GM18517 (cell line): ENCODE measurements at regions not wholly inside any gene's neighbourhood (a gene's known extent, or its start where the extent isn't known, plus 50 kb on each side); places are given as distances from the start of the nearest gene placed in this dataset.

Experiments
- ATAC-seq: cut with Tn5 transposase; IDR thresholded peaks from one replicate; pipeline ENCODE4 v1.9.1; 2021; ENCODE audit warnings: mild to moderate bottlenecking, moderate library complexity; ENCODE audit not compliant: unreplicated experiment

GRCh38 chr12:115444346-115444745 lies 760.4 kb upstream of the TBX3 start:
- ATAC-seq, result no peak

DNA sequence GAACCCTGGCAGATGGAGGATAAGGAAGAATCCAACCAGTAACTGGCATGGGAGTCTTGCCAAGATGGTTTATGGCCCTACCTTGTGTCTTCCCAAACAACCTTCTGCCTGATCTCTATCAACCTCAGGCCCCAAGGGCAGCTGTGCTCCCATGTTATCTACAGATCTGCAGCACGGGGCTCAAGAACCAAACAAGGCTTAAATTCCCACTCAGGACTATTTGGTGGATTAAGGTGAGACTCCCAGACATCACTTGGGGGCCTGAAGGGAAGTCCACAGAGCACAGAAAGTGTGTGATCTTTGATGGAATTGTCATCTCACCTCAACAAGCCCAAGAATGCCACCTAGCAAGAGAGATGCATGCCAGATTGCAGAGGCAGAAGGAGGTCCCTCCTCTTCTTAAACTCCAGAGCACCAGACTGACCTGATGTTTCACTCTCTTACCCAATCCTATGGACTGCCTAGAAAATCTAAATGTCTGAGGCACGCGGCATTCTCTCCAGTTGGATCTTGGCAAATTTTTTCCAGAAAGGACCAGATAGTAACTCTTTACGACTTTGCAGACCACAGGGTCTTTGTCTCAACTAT lies 759.5 kb upstream of the TBX3 start:
- no peak for ATAC-seq

GRCh38 chr12:115440438-115440837 lies 756.5 kb upstream of the TBX3 start:
- no peak for ATAC-seq

- ATAC-seq, result no peak
These were observed 755.1 kb upstream of the TBX3 start for GRCh38 chr12:115439008-115439601.

GRCh38 chr12:115438314-115438713 lies 754.3 kb upstream of the TBX3 start:
- no peak for ATAC-seq

DNA sequence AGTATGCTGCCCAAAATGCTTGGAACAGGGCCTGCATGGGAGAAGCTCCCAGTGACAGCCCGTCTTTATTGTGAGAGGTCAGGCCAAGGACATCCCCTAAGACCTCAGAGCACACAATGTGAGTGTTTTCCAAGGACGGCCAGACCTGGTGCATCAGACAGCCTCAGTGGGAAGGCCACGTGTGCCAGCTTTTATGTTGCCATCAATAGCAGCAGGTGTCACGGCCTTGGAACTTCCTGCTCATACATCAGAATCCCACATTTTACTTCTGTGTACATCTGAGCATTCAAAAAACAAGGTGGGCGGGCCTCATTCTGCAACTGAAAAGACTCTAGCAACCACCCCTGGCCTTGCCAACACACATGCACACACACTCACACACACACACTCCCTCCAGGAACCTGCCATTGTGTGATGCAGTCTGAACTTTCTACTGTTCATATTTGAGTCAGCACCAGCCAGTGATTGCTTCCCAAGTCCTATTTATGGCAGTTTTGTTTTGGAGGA lies 753.1 kb upstream of the TBX3 start:
- no peak for ATAC-seq

DNA sequence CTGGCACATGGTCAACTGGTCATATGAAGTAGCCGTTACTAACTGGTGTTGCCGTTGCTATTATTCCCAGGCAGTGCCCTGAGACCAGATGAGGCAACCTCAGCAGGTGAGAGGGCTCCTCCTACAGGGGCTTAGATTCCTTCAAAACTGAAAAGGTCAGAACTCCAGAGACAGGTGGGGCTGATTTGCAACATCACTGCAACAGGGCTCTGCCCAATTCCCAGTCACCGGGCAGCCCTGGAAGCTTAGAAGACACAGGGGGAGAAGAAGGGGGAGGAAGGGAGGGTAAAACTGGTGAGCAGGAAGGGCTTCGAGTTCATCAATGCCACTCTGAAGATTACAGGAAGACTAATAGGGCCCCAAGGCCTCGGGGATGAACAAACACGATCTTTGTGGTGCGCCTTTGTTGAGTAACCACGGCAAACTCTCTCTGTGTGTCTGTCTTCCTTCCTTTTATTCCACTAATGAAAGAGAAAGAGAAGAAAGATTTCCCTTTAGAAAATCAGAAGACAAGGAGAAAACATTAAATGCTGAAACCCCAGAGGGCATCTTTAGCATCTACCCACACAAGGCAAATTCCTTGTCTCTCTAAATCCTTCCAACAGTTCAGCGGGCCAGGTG lies 749.1 kb upstream of the TBX3 start:
- ATAC-seq, result no peak

GRCh38 chr12:115430636-115431035 lies 746.7 kb upstream of the TBX3 start:
- ATAC-seq, result no peak

- ATAC-seq, result no peak
These were observed 742.8 kb upstream of the TBX3 start for GRCh38 chr12:115426732-115427131.

DNA sequence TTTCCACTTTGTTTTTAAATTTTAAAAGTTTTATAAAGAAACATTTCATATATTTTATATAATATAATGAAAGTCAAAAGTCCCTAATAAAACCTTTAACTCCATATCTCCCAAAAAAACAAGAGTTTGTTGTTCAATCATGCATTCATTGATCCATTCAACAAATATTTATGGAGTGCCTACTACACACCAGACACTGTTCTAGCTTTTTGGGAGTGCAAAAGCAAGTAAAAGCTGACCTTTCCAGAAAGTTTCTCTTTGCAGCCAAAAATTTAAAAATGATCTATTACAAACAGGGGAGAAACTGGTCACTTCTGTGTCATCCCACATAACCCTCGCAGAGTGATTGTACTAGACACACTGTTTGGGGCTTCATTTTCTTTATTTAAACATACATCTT lies 740.0 kb upstream of the TBX3 start:
- ATAC-seq, result no peak

- ATAC-seq, result no peak
These were observed 739.6 kb upstream of the TBX3 start for GRCh38 chr12:115423546-115423987.

GRCh38 chr12:115422845-115423545 lies 739.0 kb upstream of the TBX3 start:
- ATAC-seq, result no peak

DNA sequence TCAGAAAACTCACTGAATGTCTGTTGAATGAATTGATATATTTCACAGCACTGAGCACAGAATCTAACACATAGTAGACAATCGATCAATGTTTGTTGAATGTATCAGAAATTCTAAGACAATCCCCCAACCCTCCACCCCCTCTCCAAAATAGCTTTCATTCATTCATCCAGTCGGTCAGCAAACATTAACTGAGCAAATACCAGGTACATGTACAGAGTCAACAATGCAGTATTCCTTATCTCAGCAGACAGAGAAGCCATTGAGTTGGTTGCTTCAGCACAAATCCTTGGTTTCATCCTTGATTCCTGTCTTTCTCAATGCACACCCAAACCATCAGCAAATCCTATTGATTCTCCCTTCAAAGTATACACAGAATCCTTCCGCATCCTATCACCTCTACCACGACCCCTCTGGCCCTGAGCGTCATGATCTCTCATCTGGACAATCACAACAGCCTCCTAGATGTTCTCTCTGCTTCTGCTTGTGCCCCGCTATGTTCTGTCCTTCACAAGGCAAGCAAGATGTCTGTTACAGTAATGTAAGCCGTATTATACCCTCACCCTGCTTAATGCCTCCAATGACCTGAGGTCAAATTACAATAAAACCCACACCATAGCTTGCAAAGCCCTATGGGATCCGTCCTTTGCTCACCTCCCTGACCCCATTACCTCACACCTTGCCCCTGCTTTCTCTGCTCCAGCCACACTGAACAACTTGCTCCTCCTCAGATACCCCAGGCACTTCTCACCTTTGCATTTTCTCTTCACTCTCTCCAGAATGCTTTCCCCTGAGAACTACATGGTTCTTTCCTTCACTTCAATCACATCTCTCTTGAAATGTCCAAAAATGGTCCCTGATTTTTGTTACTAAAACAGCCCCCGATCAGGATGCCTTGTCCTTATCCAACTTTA lies 738.1 kb upstream of the TBX3 start:
- ATAC-seq, result no peak

- no peak for ATAC-seq
These were observed 737.4 kb upstream of the TBX3 start for GRCh38 chr12:115421350-115421749.

- no peak for ATAC-seq
These were observed 735.2 kb upstream of the TBX3 start for GRCh38 chr12:115419145-115419646.

GRCh38 chr12:115417610-115418009 lies 733.6 kb upstream of the TBX3 start:
- no peak for ATAC-seq

DNA sequence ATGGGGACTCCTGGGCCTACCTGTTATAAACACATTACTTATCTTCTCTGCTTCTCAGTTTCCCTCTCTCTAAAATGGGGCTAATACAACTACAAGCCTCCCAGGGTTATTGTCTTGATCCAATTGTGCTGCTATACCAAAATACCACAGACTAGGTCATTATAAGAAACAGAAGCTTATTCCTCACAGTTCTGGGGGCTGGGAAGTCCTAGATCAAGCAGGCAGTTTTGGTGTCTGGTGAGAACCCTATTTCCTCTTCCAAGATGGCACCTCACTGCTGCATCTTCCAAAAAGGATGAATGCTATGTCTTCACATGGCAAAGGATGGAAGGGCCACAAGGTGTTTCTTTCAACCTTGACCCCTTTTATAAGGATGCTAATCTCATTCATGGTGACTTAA lies 732.9 kb upstream of the TBX3 start:
- no peak for ATAC-seq

- no peak for ATAC-seq
These were observed 729.7 kb upstream of the TBX3 start for GRCh38 chr12:115413626-115414025.

DNA sequence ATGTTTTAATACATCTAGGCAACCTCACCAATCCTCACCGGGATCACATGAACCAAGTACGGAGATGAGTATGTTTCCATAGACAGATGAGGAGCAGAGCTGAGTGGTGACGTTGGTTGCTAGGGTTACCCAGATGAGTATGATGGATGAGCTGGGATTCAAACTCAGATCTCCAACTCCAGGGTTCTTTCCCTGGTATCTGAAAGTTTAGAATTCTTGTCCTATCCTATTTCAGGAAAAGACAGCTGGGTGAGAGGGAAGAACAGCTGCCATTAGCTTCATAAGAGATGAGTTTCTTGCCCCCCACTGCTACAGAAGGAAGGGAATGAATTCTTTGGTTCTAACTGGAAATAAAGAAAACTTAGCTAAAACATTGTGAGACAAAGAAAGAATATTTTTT lies 728.9 kb upstream of the TBX3 start:
- no peak for ATAC-seq

DNA sequence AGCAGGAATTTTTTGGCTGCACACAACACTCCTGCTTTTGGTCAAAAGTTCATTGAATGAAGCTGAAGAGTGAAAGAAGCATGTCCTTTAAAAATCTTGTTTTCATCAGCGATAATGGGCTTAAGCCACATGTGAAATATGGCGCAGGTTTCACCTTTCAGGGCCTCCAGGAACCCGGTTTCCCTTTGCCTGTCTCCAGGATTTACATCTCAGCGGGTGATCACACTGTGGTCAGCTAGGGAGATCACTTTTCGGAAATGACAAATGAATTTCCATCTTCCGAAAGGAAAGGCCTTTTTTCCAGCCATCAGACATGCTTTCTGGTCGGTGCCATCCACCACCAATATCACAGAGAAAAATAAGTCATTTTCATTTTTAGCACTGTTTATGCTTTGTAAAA lies 727.1 kb upstream of the TBX3 start:
- ATAC-seq, result no peak

DNA sequence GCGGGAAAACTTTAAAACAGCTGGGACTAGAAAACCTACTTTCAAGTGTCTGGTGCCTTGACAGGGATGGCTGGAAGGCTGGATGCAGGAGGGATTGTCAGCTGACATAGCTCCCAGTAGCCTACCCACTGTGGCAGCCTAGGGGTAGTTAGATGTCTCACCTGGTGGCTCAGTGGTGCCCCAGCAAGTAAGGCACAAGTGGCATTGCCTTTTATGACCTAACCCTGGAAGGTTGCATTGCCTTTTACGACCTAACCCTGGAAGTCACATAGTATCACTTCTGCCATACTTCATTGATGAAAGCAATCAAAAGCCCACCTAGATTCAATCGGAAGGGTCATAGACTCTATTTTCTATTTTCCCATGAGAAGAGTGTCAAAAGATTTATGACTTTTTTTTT lies 724.7 kb upstream of the TBX3 start:
- ATAC-seq, result no peak
